OCI-LY3 (cell line): ENCODE measurements at regions not wholly inside any gene's neighbourhood (a gene's known extent, or its start where the extent isn't known, plus 50 kb on each side); places are given as distances from the start of the nearest gene placed in this dataset.
"Not testable (repeated sequence)": the region's sequence is repeated elsewhere in the genome, so short reads cannot be mapped to it uniquely, and the experiment has no call there.

Experiments
- CTCF ChIP-seq: fragments of 200-600, 300-600 bp; sonication (generic); IDR thresholded peaks from 2 replicates; pipeline ENCODE4 v1.5.1; 2014; ENCODE audit warnings: antibody characterized with exemption, low read length, low read depth
- EZH2phosphoT487 ChIP-seq: fragments of 200-600 bp; shearing (Covaris generic); IDR thresholded peaks from 2 replicates; pipeline ENCODE4 v1.6.1; 2018; ENCODE audit warnings: antibody characterized with exemption, mixed run types, low read depth

GRCh38 chr6:150507361-150507760, 92.3 kb upstream of the PLEKHG1 start:
- TF ChIP-seq CTCF, EZH2phosphoT487: not testable (repeated sequence)
